ENCODE measurements at regions not wholly inside any gene's neighbourhood (a gene's known extent, or its start where the extent isn't known, plus 50 kb on each side); places are given as distances from the start of the nearest gene placed in this dataset.
A peak's percentile ranks its signal among the peaks of the same experiment; 100 is the strongest.
"Not testable (repeated sequence)": the region's sequence is repeated elsewhere in the genome, so short reads cannot be mapped to it uniquely, and the experiment has no call there.

DNA sequence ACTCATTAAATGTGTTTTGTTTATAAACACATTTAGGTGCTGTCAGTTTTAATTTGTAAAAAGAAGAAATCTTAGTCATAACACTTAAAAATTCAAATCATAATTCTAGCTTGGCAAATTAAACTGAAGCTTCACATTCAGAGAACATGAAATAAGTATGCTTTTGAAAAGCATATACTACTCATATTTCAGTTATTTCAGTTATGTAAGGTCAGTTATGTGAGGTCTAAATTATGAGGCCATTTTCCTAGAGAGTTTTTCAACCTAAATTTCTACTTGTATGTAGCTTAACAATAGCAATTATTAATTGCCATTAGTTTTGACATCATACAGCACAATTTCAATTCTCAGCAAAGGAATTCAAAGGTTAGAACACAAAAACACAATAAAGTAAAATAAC is 465.0 kb downstream of the PLOD2 start:
- H3K4me3 ChIP-seq (ENCODE audit: control insufficient read depth, low read depth, low read length) = no peak overlapping the region
- TF ChIP-seq, protein P1, sequence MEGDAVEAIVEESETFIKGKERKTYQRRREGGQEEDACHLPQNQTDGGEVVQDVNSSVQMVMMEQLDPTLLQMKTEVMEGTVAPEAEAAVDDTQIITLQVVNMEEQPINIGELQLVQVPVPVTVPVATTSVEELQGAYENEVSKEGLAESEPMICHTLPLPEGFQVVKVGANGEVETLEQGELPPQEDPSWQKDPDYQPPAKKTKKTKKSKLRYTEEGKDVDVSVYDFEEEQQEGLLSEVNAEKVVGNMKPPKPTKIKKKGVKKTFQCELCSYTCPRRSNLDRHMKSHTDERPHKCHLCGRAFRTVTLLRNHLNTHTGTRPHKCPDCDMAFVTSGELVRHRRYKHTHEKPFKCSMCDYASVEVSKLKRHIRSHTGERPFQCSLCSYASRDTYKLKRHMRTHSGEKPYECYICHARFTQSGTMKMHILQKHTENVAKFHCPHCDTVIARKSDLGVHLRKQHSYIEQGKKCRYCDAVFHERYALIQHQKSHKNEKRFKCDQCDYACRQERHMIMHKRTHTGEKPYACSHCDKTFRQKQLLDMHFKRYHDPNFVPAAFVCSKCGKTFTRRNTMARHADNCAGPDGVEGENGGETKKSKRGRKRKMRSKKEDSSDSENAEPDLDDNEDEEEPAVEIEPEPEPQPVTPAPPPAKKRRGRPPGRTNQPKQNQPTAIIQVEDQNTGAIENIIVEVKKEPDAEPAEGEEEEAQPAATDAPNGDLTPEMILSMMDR (conservative IDR thresholded peaks at IDR 0.05; ENCODE audit: control insufficient read depth, insufficient read depth, low read depth, low read length) = no peak
- no peak for DNase-seq (ENCODE audit: low read depth)

- H3K4me3 ChIP-seq (ENCODE audit: control insufficient read depth, low read depth, low read length) = no peak overlapping the region
- DNase-seq (ENCODE audit: low read depth) = peak; percentile 45
- TF ChIP-seq, protein P1 (conservative IDR thresholded peaks at IDR 0.05; ENCODE audit: control insufficient read depth, insufficient read depth, low read depth, low read length) = no peak
These were observed 462.7 kb downstream of the PLOD2 start for GRCh38 chr3:145698250-145698649.

- no peak for DNase-seq (ENCODE audit: low read depth)
- no peak overlapping the region for H3K4me3 ChIP-seq (ENCODE audit: control insufficient read depth, low read depth, low read length)
- TF ChIP-seq, protein P1 (conservative IDR thresholded peaks at IDR 0.05; ENCODE audit: control insufficient read depth, insufficient read depth, low read depth, low read length) = no peak
These were observed 462.2 kb downstream of the PLOD2 start for GRCh38 chr3:145698749-145699148.

- DNase-seq (ENCODE audit: low read depth) = peak; percentile 41
- TF ChIP-seq, protein P1 (conservative IDR thresholded peaks at IDR 0.05; ENCODE audit: control insufficient read depth, insufficient read depth, low read depth, low read length) = no peak
- no peak overlapping the region for H3K4me3 ChIP-seq (ENCODE audit: control insufficient read depth, low read depth, low read length)
These were observed 457.0 kb downstream of the PLOD2 start for GRCh38 chr3:145704020-145704419.

- not testable (repeated sequence) for H3K4me3 ChIP-seq (ENCODE audit: control insufficient read depth, low read depth, low read length); DNase-seq (ENCODE audit: low read depth)
These were observed 451.2 kb downstream of the PLOD2 start for GRCh38 chr3:145709779-145710178.

- DNase-seq (ENCODE audit: low read depth) = peak; percentile 85
- TF ChIP-seq, protein P1 (conservative IDR thresholded peaks at IDR 0.05; ENCODE audit: control insufficient read depth, insufficient read depth, low read depth, low read length) = no peak
These were observed 444.5 kb downstream of the PLOD2 start for GRCh38 chr3:145716519-145716918.

GRCh38 chr3:145719114-145719513 is 441.9 kb downstream of the PLOD2 start:
- TF ChIP-seq, protein P1 (conservative IDR thresholded peaks at IDR 0.05; ENCODE audit: control insufficient read depth, insufficient read depth, low read depth, low read length) = no peak
- no peak overlapping the region for H3K4me3 ChIP-seq (ENCODE audit: control insufficient read depth, low read depth, low read length)
- DNase-seq (ENCODE audit: low read depth) = no peak

More at GRCh38 chr3:145716519-145716918, 444.5 kb downstream of the PLOD2 start:
- no peak overlapping the region for H3K4me3 ChIP-seq (ENCODE audit: control insufficient read depth, low read depth, low read length)
